ENCODE measurements at regions not wholly inside any gene's neighbourhood (a gene's known extent, or its start where the extent isn't known, plus 50 kb on each side); places are given as distances from the start of the nearest gene placed in this dataset.

DNA sequence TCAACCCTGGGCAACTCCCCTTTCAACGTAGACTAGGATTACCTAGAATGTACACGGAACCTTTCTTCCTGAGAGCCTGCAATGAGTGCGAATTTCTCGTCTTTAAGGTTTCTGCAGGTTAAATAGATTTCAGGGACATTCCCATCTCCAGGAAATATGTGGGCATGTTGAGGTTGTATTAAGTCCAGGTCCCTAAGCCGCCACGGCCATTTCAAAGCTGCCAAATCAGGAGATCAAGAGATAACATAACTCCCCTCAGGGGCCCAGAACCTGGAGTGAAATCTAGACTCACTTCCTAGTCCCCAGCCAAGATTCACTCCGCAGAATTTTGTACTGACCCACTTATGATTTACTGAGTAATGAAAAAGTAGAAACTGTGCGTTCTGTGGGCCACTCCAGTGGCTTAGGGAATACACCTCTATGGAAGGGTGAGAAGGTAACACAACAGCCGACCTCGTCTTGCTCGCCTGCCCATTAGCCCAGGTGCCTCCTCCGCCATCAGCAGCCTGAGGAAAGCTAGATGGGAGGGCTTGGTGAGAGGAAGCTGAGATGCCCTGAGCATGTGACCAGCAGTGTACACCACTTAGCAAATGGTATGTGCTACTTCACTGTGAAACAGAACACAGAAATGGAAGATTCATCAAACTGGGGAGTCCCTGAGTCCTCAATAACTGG is 98.5 kb upstream of the SOX1 start:
- TF ChIP-seq GATA3 (IDR thresholded peaks at IDR 0.05; ENCODE audit: low read depth, low read length) (no peak), GATA2 (IDR thresholded peaks at IDR 0.05; ENCODE audit: low read depth, low read length) (no peak)

DNA sequence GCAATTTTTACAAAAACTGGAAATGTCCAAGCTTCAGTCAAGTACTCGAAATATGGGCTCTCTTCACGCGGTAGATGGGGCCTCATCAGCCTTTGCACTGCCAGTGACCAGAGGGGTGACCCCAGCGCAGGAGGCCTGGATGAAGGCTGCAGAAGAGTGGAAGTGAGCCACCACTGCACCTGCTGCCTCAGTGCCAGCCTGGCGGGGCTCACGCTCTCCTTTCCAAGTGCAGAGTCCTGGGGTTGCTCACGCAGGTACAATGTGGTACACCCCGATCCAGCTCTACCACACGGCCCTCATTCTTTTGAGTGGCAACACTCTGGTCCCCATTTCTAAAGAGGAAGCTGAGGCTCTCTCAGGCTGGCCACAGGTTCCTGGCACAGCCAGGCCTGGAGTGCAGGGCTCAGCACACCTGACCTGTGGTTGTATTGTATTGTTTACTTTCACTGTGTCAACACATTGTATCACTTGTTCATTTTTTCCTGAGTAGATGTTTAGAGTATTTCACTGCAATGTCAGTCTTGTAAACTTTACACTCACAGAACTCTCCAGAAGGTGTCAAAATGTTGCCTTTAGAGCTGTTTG is 97.3 kb upstream of the SOX1 start:
- TF ChIP-seq GATA2 (IDR thresholded peaks at IDR 0.05; ENCODE audit: low read depth, low read length): no peak
- no peak for TF ChIP-seq GATA3 (IDR thresholded peaks at IDR 0.05; ENCODE audit: low read depth, low read length)

DNA sequence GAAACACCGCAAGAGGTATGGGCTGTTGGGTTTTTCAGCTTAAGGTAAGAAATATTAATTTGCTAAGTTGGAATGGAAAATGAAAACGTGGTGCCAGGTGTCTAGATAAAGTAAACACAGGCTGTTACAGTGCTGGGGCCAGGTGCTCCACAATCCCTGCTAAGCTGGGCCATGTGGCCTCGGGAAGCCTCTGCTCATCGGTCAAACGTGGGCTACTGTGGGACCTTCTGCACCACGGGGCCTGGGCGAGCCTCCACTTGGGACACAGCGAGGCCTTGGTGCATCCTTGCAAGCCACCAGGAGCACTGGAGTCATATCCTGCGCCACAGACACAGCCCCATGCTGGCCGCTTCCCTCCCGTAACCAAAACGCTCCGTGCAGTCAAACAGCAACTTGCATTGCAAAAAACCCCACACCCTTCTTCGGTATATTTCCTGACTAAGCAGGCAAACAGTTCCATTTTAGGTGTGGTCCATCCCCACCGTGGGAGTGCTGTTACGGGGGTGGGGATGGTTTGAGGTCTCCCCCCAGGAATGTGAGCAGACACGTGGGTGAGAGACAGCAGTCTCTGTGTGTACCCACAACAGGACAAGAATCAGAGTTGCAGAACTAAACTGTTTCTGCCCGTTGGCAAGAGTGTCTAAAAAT is 96.3 kb upstream of the SOX1 start:
- TF ChIP-seq GATA2 (IDR thresholded peaks at IDR 0.05; ENCODE audit: low read depth, low read length) (no peak), GATA3 (IDR thresholded peaks at IDR 0.05; ENCODE audit: low read depth, low read length) (no peak)

DNA sequence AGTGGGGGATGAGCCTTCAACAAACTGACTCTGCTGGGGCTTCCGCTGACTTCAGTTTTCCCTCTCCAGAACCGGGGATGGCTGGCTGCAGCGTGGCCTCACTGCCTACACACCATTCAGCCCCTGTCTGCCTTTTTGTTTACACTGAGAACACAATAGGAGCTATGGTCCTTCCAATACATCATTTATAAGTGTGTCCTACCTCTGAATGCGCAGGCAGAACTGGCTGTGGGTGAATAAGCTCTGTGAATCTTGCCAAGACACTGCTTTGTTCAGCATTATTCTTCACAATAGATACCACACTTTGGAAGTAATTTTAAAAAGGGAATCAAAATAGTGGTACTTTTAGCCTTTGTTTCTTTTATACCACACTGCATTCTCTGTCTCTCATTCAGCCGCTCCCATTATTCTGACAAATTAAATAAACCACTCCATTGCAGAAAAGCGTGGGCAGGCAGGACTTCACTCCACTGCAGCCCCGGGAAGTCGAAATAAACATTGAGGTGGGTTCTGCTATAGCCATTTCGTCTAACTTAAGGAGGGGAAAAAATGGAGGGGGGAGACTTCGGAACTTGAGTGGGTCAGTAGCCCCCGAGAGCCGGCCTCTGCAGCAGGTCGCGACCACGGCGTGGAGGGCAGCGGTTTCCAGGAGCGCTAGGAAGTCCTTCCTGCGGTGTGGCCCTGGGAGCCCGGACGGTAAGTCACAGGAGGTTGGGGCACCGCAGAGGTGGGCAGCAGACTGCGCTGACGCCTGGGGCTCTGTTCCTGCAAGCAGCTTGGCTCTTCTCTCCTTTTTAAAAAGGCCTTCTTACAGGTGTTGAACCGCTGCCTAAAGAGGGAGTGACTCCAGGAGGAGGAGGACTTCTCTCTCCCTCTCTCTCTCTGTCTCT is 94.8 kb upstream of the SOX1 start:
- TF ChIP-seq GATA3 (IDR thresholded peaks at IDR 0.05; ENCODE audit: low read depth, low read length) (no peak), GATA2 (IDR thresholded peaks at IDR 0.05; ENCODE audit: low read depth, low read length) (no peak)

DNA sequence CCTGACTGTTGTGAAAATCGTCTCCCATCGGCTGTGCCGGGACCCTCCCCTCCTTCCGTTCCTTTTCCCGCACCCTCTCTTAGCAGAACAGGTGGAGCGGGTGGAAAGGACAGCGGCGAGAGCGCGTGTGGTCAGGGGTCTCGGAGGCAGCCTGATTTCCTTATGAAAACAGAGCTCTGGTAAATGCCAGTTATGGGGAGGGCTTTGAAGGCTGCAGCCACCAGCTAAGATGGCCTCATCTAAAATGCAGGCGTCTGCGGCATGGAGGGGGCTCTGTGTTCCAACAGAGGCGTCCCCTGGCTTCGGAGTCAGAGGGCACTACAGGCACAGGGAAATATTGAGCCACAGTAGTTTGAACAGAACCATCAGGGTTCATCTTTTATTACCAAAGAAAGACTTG is 93.8 kb upstream of the SOX1 start:
- no peak for TF ChIP-seq GATA3 (IDR thresholded peaks at IDR 0.05; ENCODE audit: low read depth, low read length)
- no peak for TF ChIP-seq GATA2 (IDR thresholded peaks at IDR 0.05; ENCODE audit: low read depth, low read length)

DNA sequence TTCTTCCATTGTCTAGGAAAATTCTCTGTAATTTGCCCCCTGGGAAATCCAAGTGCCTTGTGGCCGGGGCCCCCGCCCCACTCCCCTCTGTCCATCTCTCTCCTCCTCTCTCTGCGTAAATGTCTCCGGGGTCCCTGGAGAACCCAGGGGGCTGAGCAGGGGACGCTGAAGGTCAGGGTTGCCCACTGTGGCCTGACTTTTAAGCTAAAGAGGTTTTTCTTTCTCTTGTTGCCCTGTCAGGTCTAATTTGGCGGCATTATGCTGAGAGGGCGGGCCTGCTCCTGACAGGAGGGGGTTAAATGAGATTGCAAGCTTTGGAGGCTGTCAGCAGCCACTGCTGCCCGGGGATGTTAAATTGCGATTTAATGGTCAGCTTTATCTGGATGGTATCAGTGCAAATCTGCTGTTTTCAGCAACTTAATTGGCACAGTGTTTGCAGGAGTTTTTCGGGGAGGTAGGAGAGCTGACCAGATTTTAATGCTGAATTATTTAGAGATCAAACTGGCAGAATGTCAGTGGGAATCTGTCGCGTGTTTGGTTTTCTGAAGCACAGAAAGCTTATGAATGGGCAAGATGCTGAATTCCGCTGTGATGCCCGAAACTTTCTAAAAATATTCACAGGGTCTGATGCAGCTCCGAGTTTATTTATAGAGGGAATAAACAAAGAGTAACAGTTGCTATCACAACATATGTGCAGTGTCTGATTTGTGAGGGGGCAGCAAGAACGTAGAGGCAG is 93.2 kb upstream of the SOX1 start:
- TF ChIP-seq GATA3 (IDR thresholded peaks at IDR 0.05; ENCODE audit: low read depth, low read length): no peak
- no peak for TF ChIP-seq GATA2 (IDR thresholded peaks at IDR 0.05; ENCODE audit: low read depth, low read length)

DNA sequence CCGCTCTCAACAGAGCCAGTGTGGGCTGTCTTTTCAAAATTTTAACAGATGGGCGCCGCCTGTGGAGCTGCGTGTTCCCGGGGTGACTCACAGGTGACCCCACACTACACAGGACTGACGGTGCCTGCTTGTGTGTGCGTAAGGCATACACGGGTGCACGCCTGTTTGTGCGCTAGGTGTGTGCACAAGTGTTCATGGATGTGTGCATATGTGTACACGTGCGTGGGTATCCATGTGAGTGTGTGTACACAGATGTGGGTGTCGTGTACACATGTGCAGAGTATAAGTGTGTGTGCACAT is 92.7 kb upstream of the SOX1 start:
- TF ChIP-seq GATA3 (IDR thresholded peaks at IDR 0.05; ENCODE audit: low read depth, low read length) (no peak), GATA2 (IDR thresholded peaks at IDR 0.05; ENCODE audit: low read depth, low read length) (no peak)

DNA sequence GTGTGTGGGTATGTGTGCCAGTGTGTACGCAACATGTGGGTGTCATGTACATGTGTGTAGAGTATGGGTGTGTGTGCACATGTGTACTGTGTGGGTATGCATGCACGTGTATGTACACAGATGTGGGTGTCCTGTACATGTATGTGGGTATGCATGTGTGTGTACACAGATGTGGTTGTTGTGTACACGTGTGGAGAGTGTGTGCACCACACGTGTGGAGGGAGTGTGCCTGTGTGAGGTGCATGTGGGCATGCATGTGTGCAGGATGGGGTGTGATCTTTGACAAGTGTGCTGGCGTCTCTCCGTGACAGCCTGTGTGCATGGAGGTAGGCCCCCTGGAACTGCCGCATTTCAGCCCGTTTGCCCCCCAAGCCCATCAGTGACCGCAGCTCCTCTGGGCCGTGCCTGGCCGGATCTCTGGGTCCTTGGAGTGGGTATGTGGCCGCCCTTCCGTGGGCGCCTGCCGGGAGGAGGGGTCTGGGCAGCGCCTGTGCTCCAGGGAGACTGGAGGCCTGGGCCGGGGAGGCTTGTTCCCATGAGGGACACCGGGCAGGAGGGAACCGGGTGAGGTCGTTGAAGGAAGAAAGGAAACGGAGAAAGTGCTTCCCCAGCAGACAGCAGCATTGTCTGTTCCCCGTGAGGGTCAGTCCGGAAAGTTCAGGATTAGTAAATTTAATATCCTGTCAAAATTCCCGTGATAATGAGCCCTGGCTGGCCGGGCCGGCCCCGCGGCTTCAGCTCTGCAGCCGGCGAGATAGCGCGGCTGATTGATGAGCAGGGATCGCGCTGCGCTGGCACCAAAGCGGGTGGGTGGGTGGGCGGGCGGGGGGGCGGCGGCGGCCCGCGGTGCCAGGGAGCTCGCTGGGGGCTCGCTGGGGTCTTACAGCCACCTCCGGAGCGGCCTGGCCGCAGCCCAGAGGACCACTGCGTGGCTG is 91.1 kb upstream of the SOX1 start:
- no peak for TF ChIP-seq GATA2 (IDR thresholded peaks at IDR 0.05; ENCODE audit: low read depth, low read length)
- no peak for TF ChIP-seq GATA3 (IDR thresholded peaks at IDR 0.05; ENCODE audit: low read depth, low read length)

DNA sequence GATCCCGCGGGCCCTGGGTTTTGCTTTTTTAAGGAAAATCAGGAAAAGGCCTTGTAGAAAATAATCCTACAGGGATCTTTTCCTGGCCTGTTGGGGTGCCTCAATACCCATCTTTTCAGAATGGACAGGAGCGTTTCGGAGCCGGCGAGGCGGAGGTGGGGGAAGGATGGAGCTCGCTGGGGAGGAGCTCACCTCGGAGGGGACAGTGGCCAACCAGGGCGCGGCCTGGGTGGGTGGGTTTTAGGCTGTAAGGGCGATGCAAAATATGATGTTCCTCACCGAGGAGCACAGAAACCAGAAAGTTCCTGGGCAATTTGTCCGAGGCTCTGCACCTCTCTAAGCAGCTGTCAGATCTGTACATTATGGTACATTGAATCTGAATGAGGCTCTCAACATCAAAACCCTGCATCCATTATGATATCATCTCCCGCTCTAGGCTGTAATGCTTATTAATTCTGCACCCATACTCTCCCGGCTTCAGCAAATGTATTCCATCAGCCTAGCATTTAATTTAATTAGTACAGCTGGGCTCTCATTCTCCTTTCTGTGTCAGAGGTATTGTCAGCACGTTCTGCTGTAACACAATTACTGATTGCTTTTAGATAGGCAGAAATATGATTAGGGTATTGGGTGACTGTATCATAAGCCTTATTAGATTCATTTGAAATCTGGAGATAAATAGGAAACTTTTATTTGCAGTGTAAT is 90.3 kb upstream of the SOX1 start:
- TF ChIP-seq GATA2 (IDR thresholded peaks at IDR 0.05; ENCODE audit: low read depth, low read length): peak; percentile 71
- peak; percentile 70 for TF ChIP-seq GATA3 (IDR thresholded peaks at IDR 0.05; ENCODE audit: low read depth, low read length)

DNA sequence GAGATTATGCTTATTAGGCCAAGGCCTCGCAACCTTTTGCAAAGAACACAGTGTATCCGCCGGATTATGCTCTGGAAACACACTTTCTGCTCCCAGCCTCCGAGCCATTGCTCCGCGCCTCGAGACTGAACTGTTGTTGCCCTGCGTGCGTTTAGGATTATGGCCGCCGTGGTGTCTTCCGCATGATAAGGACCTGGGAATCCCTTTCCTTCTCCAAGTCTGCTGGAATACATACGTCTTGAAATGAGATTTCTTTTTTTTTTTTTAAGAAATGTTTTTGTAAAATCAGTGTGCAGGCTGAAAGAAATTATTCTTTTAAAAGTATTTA is 89.8 kb upstream of the SOX1 start:
- TF ChIP-seq GATA2 (IDR thresholded peaks at IDR 0.05; ENCODE audit: low read depth, low read length) (no peak), GATA3 (IDR thresholded peaks at IDR 0.05; ENCODE audit: low read depth, low read length) (no peak)

DNA sequence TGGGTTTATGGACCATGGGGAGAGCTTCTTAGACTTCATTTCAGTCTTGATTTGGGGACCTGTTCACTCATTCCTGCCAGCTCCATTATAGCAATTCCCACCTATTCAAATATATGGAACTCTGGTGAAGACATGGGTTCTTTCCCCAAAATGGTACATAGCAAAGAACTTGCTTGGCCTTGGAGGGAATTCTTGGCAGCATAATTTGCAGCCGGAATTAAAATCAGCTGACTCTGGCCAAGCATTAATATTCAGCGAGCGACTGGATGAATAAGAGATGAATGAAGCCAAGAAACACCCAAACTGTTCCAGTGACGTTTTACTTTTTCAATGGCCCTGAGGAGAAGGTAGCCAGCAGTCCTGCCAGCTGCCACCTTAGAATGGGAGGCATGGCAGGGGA is 88.4 kb upstream of the SOX1 start:
- TF ChIP-seq GATA3 (IDR thresholded peaks at IDR 0.05; ENCODE audit: low read depth, low read length) (no peak), GATA2 (IDR thresholded peaks at IDR 0.05; ENCODE audit: low read depth, low read length) (no peak)

DNA sequence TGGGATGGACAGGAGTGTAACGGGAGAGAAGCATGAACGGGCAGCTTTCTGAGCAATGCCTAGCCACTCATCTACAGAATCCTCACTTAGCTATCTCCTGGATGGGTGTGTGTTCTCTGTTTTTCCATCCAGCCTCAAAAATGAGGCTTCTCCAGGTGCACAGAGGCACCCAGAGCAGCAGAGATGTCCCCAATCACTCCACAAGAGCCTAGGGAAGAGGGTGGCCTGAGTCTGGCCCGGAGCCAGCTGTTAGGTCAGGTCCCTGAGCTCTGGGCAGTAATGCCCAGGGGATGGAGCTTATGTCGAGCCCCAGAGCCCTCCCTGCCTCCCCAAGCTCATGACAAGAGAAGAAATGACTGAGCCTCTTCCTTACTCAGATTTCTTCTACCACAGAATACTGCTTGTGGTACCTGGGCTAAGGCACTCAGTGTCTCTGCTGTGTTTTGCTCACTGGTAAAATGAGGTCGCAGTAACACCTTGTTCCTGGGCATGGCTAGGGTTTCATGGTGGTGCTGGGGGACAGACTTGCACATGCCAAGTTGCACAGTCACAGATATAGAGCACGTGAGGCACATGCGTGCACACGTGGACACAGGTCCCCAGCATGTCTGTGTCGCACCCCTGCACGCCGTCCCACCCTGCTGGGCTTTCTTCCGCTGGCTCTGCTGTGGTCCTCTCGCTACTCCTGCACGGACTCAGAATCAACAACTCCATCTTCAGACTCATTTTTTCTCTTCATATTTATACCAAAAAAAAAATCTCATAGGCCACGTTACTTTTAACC is 86.6 kb upstream of the SOX1 start:
- no peak for TF ChIP-seq GATA3 (IDR thresholded peaks at IDR 0.05; ENCODE audit: low read depth, low read length)
- no peak for TF ChIP-seq GATA2 (IDR thresholded peaks at IDR 0.05; ENCODE audit: low read depth, low read length)

All from SH-SY5Y (cell line).